KG1 (cell line): ENCODE measurements at regions not wholly inside any gene's neighbourhood (a gene's known extent, or its start where the extent isn't known, plus 50 kb on each side); places are given as distances from the start of the nearest gene placed in this dataset.

Experiments used
- DNase-seq: peaks from one replicate; lab custom pipeline; 2025; lab: John Stamatoyannopoulos, UW

DNA sequence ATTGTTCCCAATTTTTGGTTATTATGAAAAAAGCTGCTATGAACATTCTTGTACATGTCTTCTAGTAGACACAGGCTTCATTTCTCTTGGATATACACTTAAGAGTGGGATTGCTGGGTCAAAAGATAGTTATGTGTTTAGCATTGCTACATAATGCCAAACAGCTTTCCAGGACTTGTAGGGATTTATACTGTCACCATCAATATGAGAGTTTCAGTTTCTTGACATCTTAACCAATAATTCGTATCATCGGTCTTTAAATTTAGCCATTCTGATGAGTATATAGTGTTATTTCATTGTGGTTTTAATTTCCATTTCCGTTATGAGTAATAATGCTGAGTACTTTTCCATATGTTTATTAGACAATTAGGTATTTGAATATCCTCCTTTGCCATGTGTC lies 190.3 kb upstream of the PFN2 start:
- no peak for DNase-seq

- DNase-seq: no peak
These were observed 188.4 kb upstream of the PFN2 start for GRCh38 chr3:150158943-150159625.

DNA sequence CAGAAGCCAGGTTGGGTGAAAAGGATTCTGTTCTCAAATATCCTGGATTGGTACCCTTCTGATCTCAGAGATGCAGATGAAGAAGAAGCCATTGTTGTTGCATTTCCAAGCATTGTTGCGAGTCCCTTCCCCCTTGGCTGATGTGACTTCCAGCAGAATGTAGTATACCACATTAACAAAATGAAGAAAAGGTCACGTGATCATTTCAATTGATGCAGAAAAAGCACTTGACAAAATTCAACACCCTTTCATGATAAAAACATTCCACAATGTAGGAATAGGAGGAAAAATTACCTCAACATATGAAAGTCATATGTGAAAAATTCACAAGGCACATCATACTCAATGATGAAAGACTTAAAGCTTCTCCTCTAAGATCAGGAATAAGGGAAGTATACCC lies 181.9 kb upstream of the PFN2 start:
- no peak for DNase-seq

- no peak for DNase-seq
These were observed 179.9 kb upstream of the PFN2 start for GRCh38 chr3:150150633-150151032.

GRCh38 chr3:150149651-150150051 lies 179.0 kb upstream of the PFN2 start:
- DNase-seq: no peak

- no peak for DNase-seq
These were observed 177.5 kb upstream of the PFN2 start for GRCh38 chr3:150148227-150148626.

- no peak for DNase-seq
These were observed 177.1 kb upstream of the PFN2 start for GRCh38 chr3:150147776-150148175.

GRCh38 chr3:150146991-150147761 lies 176.5 kb upstream of the PFN2 start:
- DNase-seq: no peak

GRCh38 chr3:150145659-150146058 lies 175.0 kb upstream of the PFN2 start:
- no peak for DNase-seq

GRCh38 chr3:150144191-150144708 lies 173.6 kb upstream of the PFN2 start:
- DNase-seq: no peak

DNA sequence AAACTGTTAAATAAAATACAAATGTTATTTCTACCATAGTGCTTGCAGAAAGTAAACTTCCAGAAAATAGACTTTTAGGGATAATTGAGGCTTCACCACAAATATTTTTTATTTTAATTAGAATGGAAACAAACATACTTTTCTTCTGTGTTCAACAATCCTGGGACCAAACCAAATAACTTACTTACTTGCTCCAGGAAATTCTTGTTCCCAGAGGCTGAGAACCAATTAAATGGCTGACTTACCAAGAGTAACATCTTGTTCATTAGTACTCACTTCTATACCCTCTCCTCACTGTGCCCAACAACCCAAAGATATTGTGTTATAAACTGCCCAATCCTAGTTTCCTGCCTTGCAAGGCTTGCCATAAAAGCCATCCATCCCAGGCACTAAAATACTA lies 172.2 kb upstream of the PFN2 start:
- DNase-seq: no peak

- DNase-seq: no peak
These were observed 171.2 kb upstream of the PFN2 start for GRCh38 chr3:150141790-150142326.

DNA sequence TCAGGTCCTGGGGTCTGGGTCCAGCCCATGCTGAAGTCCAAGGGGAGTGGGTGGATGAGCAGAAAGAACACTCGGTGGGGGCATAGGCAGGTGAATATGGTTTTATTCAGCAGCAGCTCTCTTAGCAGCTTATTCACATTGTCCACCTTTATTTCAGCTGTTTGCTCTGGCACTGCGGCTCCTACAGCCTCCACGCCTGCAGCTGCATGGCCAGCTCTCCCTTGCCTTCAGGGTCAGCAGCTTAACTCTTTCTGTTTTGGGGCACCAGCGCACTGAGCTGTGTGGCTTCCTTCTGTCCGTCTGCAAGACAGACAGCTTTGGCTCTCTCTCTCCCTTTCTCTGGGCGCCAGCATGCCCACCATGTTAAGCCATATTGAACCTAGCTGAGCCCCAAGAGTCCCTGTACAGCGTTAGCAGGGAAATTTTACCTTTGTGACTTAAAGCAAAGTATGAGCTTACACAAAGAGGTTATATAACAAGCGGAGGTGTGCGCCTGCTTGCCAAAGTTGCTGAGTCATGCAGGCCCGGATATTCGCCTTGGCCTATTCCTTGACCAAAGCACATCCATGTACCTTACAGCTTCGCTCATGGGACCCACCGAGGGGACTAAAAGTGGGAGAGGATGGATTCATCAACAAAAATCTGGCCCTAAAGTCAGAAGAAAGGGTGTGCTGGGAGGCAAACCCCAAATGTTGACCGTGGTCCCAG lies 170.1 kb upstream of the PFN2 start:
- DNase-seq: no peak

- no peak for DNase-seq
These were observed 168.1 kb upstream of the PFN2 start for GRCh38 chr3:150138824-150139223.

GRCh38 chr3:150136242-150136641 lies 165.5 kb upstream of the PFN2 start:
- DNase-seq: no peak

DNA sequence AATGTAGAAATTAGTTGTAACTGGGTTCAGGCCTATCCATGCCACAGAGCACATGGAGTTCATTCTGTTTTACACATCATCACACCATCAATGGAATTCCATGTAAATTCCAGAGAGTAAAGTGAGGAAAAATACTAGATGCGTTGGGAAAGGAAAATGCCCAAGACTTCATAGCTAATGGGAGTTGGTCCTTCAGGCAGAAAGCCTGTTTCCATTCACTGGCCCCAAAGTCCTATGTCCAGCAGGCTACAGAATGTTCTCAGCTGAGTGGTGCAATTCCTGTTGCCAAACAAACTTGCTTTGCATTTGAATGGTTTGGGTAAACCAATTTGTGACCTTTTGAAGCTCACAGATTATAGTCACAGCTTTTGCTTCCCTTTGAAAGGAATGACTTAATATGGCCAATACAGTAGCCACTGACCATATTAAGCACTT lies 164.6 kb upstream of the PFN2 start:
- no peak for DNase-seq

GRCh38 chr3:150133293-150133692 lies 162.6 kb upstream of the PFN2 start:
- no peak for DNase-seq

DNA sequence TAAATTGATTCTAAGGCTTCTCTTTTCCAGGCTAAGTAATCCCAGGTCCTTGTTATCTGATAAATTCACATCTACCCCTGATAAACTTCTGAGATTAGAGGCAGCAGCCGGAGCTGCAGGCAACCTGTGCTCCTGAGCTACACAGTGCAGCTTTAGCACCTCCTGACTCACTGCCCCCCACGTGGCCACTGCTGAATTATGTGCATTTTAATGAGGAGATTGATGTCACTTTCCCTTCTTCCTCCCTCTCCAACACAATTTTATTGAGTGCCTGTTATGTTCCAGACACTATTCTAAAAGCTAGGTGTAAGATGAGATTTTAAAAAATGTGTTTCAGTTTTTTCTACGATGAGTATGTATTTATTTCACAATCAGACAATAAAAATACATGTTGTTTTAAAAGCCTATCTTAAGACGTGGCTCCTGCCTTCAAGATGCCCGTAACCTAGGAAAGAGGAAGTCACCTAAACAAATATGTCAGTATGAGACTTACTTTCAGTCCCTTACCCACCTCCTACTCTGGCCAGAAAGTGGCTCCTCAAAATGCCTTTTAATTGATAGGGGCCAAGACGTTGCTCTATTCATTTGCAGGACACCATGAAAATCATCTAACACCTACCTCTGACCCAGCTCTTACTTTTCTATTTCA lies 161.5 kb upstream of the PFN2 start:
- no peak for DNase-seq

DNA sequence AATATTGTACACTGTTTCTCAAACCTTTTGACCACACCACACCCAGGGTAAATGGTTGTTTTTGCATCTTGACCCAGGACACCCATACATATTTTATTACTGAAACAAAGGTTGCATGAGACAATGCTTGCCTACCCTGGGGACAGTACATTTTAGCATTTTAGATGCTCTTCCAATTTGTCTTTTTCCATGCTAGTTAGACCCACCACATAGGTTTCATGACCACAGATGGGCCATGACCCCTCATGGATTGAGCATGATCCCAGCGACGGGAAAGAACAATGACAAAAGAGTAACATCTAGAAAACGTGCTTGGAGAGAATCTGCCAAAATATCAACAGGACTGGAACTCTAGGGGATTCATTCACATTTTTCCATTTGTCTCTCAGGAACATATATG lies 161.0 kb upstream of the PFN2 start:
- no peak for DNase-seq

GRCh38 chr3:150130404-150131100 lies 159.9 kb upstream of the PFN2 start:
- DNase-seq: no peak

GRCh38 chr3:150129166-150129565 lies 158.5 kb upstream of the PFN2 start:
- no peak for DNase-seq
